Retinal pigment epithelial cell (primary cell): ENCODE measurements at regions not wholly inside any gene's neighbourhood (a gene's known extent, or its start where the extent isn't known, plus 50 kb on each side); places are given as distances from the start of the nearest gene placed in this dataset.

Source experiments
- DNase-seq: peaks from one replicate; pipeline ENCODE4 v3.0.0-alpha.2; 2010; ENCODE audit warnings: low read depth
- H3K4me3 ChIP-seq: 2 replicates; pipeline ENCODE4 v1.5.1; 2011; ENCODE audit warnings: mild to moderate bottlenecking, low read length, control low read depth, moderate library complexity
- TF ChIP-seq, protein P1 (sequence below): conservative IDR thresholded peaks from 2 replicates; pipeline ENCODE4 v1.5.1; 2011; ENCODE audit warnings: low read depth, low read length, control low read depth, inconsistent platforms

DNA sequence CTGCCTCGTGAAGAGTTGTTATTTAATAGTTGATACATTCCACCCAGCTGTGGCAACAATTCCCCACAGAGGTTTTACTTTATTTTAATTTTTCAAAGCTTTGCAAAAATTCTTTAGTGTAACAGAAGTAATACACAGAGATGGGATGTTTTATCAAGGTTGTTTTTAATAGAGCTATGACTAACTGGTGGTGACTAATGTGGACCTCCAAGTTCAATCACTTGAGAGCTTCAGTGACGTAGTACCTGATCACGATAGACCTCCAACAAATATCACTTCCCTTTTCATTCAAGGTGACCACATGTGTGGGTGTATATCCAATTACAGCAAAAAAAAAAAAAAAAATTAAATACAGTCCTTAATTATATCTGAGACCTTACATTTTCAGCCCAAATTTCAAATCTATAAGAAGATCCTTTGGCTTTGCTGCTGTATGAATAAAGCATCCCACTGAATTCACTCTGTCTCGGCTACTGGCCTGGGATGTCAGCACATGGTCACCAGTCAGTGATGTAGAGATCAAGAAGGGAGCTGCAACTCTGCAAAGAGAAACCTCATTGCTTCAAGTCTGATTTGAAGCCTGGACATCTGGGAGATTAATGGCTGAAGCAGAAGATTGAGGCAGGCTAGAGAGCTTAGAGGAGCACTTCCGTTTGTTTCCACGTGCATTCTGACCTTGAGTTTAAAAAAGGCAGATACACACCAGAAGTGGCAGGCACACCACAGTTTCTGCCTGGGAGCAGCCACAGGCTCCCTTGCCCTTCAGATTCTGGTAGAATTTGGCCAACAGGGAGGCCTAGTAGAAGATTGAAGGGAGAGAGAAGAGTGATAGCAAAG is 345.9 kb upstream of the NOCT start:
- TF ChIP-seq, protein P1, sequence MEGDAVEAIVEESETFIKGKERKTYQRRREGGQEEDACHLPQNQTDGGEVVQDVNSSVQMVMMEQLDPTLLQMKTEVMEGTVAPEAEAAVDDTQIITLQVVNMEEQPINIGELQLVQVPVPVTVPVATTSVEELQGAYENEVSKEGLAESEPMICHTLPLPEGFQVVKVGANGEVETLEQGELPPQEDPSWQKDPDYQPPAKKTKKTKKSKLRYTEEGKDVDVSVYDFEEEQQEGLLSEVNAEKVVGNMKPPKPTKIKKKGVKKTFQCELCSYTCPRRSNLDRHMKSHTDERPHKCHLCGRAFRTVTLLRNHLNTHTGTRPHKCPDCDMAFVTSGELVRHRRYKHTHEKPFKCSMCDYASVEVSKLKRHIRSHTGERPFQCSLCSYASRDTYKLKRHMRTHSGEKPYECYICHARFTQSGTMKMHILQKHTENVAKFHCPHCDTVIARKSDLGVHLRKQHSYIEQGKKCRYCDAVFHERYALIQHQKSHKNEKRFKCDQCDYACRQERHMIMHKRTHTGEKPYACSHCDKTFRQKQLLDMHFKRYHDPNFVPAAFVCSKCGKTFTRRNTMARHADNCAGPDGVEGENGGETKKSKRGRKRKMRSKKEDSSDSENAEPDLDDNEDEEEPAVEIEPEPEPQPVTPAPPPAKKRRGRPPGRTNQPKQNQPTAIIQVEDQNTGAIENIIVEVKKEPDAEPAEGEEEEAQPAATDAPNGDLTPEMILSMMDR: no peak
- DNase-seq: no peak
- H3K4me3 ChIP-seq: no peak overlapping the region

DNA sequence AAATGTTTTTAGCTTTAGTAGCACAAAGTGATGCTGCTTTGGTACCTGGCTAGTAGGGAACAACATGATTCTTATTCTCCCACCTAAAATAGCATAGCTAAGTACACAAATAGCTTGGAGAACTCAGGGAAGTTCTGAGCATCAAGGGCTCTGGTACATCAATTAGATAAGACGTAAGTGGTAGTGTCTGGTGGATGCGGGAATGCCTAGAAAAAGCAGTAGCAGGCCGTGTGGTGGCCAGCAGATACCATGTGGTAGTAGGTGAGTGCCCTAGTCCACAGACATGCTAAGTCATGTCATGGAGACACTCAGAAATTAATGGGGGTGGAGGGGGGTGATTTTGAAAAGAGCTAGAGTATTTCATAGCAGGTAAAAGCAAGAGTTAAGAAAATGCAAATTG is 347.3 kb upstream of the NOCT start:
- TF ChIP-seq, protein P1: no peak
- no peak overlapping the region for H3K4me3 ChIP-seq
- no peak for DNase-seq

DNA sequence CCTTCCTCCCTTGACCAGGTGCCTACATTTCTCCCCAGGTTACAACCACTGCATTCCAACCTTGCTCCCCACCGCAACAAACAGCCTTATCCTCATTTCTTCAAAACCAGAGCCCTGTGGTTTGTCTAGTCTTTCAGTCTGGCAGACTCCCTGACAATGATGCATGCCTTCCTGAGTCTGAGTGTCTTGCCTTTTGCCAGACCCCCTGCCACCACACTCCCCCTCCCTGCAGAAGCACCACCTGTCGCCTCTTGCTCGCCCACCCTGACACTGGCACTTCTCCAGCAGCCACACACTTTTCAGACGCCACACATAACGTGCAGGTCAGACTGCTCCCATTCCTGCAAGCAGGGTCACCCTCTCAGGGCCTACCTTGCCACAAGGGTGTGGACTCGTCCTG is 349.2 kb upstream of the NOCT start:
- TF ChIP-seq, protein P1: no peak
- no peak overlapping the region for H3K4me3 ChIP-seq
- DNase-seq: no peak

DNA sequence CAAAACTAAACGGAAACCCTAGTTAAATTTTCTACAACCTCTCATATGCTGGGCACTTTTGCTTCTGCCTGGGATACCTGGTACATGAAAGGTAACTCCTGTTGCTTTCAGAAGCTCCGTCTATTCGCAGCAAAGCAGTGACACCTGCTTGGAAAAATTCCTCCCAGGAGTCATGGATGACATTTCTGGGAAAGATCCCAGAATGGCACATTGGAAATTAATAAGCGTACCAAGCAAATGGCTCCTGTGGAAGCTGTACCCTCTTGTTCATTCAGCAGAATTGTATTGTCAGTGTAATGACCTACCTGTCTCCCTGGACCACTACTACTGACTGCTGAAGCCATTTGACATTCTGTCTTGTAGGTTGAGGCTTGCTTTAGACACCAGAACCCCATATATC is 349.7 kb upstream of the NOCT start:
- H3K4me3 ChIP-seq: no peak overlapping the region
- TF ChIP-seq, protein P1: no peak
- no peak for DNase-seq

DNA sequence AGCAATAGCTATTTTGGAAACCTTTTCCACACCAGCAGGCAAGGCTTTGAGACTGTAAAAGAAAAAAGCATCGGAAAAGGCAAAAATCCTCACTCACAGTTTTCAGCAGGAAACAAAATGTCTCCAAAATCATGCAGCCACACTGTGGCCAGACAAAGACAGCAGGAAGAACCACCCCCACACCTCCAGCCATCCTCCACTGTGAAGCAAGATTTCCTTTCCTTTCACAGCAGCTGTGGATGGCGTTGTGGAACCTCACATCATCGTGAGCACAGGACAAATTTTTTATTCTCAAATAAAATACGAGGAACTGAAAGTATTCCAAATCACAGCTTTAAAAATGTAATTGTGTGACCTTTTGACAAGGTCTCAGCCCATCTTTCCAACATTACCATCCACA is 351.7 kb upstream of the NOCT start:
- DNase-seq: no peak
- TF ChIP-seq, protein P1: no peak
- H3K4me3 ChIP-seq: no peak overlapping the region

DNA sequence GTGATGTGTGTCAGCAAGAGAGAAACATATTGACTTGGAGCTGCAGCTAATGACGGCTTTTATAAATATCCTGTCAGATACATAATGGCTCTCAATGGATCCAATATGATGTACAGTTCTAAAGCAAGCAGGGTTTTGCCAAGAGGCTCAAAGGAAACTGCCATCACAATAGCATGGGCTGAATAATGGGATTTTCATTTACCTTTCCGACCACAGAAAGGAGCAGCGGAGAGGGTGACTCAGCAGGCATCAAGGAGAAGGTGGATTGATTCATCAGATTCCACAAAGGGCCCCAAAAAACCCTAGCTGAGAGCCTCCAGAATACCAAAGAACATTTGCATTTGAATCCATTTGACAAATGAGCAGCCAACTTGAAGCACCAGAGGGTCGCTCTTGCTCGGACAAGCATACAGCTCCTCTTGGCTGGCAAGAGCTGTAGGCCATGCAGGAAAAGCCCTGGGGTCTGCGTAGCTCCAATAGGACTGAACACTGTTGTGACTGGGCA is 355.7 kb upstream of the NOCT start:
- DNase-seq: no peak
- H3K4me3 ChIP-seq: no peak overlapping the region
- TF ChIP-seq, protein P1: no peak
